ENCODE measurements at regions not wholly inside any gene's neighbourhood (a gene's known extent, or its start where the extent isn't known, plus 50 kb on each side); places are given as distances from the start of the nearest gene placed in this dataset.
"Not testable (repeated sequence)": the region's sequence is repeated elsewhere in the genome, so short reads cannot be mapped to it uniquely, and the experiment has no call there.

DNA sequence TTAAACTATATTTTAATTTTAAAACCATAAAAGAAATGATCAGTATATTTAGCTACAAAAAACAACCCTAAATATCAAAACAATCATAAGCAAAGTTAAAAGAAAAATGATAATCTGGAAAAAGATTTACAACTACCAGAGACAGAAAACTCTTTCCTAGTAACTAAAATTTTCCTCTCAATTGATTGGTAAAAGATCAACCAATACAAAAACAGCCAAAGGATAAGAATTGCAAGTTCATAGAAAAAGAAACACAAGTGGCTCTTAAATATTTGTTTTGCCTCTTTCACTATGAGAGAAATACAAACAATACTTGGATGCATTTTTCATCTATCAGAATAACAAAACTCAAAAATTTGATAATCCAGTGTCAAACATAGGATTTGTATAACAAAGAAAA lies 101.8 kb upstream of the ZC3H15 start:
- TF ChIP-seq, protein P1, sequence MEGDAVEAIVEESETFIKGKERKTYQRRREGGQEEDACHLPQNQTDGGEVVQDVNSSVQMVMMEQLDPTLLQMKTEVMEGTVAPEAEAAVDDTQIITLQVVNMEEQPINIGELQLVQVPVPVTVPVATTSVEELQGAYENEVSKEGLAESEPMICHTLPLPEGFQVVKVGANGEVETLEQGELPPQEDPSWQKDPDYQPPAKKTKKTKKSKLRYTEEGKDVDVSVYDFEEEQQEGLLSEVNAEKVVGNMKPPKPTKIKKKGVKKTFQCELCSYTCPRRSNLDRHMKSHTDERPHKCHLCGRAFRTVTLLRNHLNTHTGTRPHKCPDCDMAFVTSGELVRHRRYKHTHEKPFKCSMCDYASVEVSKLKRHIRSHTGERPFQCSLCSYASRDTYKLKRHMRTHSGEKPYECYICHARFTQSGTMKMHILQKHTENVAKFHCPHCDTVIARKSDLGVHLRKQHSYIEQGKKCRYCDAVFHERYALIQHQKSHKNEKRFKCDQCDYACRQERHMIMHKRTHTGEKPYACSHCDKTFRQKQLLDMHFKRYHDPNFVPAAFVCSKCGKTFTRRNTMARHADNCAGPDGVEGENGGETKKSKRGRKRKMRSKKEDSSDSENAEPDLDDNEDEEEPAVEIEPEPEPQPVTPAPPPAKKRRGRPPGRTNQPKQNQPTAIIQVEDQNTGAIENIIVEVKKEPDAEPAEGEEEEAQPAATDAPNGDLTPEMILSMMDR (IDR thresholded peaks at IDR 0.05; ENCODE audit: borderline replicate concordance): no peak
- Histone ChIP-seq H3K27me3 (ENCODE audit: low read depth) (no peaks in the 10 kb centered on the region), H3K9me3 (replicated peaks) (peaks cover 15% of the 10 kb centered on the region), H3K27ac (replicated peaks) (no peak overlapping the region), H3K4me1 (no peaks in the 10 kb centered on the region), H3K36me3 (peaks cover 6% of the 10 kb centered on the region), H3K4me3 (no peak overlapping the region)
- DNase-seq: no peak
- intact Hi-C loops (cut with micrococcal nuclease): no loop called here

DNA sequence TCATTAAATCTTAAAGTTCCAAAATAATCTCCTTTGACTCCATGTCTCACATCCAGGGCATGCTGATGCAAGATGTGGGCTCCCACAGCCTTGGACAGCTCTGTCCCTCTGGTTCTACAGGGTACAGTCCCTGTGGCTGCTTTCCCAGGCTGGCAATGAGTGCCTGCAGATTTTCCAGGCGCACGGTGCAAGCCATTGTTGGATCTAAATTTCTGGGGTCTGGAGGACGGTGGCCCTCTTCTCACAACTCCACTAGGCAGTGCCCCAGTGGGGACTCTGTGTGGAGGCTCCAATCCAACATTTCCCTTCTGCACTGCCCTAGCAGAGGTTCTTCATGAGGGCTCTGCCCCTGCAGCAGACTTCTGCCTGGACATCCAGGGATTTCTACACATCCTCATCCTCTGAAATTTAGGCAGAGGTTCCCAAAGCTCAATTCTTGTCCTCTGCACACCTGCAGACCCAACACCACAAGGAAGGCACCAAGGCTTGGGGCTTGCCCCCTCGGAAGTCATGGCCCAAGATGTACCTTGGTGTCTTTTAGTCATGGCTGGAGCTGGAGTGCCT lies 100.3 kb upstream of the ZC3H15 start:
- peaks cover 22% of the 10 kb centered on the region for H3K9me3 ChIP-seq (replicated peaks)
- intact Hi-C loops (cut with micrococcal nuclease); DNase-seq; H3K4me1 ChIP-seq; H3K27ac ChIP-seq (replicated peaks); H3K4me3 ChIP-seq; H3K27me3 ChIP-seq (ENCODE audit: low read depth); H3K36me3 ChIP-seq: not testable (repeated sequence)

DNA sequence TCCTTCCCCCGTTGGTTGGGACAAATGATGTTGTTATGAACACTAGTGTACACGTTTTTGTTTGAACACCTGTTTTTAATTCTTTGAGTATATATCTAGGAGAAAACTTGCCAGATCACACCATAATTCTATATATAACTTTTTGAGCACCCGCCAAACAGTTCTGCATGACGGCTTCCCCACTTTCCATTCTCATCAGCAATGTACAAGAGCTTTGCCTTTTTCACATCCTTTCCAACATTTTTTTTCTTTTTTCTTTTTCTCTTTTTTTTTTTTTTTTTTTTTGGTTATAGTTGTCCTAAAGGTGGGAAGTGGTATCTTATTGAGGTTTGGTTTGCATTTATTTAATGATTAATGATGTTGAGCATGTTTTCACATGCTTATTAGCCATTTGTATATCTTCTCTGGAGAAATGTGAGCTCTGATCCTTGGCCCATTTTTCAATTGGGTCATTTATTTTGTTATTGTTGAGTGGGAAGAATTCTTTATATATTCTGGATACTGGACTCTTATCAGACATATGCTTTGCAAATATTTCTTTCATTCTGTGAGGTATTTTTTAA lies 86.9 kb upstream of the ZC3H15 start:
- no peaks in the 10 kb centered on the region for H3K36me3 ChIP-seq
- DNase-seq: no peak
- no peaks in the 10 kb centered on the region for H3K4me1 ChIP-seq
- TF ChIP-seq, protein P1 (IDR thresholded peaks at IDR 0.05; ENCODE audit: borderline replicate concordance): no peak
- no peaks in the 10 kb centered on the region for H3K27me3 ChIP-seq (ENCODE audit: low read depth)
- H3K9me3 ChIP-seq (replicated peaks): peaks cover 7% of the 10 kb centered on the region
- intact Hi-C loops (cut with micrococcal nuclease): no loop called here
- H3K27ac ChIP-seq (replicated peaks): no peak overlapping the region
- no peak overlapping the region for H3K4me3 ChIP-seq

DNA sequence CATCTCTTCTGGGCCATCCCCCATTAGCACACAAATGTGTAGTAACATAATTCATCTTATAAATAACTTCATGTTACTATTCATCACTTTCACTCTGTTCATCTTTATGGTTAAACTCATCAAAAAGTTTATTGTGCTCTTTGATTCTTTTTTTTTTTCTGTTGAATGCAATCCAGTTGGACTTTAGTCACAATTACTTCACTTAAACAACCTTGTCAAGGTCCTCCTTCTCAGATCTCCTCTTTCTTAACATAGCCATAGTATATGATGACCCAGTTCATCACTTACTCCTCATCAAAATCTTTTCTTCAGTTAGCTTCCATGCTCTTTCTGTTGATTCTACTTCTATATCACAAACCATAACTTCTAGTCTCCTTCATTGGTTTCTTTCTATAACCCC lies 80.2 kb upstream of the ZC3H15 start:
- intact Hi-C loops (cut with micrococcal nuclease): no loop called here

DNA sequence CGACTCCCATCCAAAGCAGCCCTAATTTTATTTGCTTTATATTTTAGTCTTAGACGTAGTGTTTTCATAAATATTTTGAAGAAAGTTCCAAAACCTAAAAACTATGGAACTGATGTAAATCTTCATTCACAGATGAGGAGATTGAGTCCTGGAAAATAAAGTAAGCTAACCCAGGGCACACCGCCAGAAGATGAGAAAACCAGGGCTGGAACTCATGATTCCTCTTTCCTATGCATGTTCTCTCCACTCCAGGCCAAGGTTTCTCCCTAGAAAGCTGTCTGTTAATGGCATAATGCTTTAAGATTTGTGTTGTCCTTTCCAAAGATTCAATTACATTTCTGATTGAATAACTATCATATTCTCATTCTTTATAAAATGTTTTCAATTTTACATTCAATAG lies 78.4 kb upstream of the ZC3H15 start:
- no peak overlapping the region for H3K4me3 ChIP-seq
- no peaks in the 10 kb centered on the region for H3K9me3 ChIP-seq (replicated peaks)
- intact Hi-C loops (cut with micrococcal nuclease): no loop called here
- no peaks in the 10 kb centered on the region for H3K36me3 ChIP-seq
- TF ChIP-seq, protein P1 (IDR thresholded peaks at IDR 0.05; ENCODE audit: borderline replicate concordance): no peak
- no peaks in the 10 kb centered on the region for H3K4me1 ChIP-seq
- no peak overlapping the region for H3K27ac ChIP-seq (replicated peaks)
- H3K27me3 ChIP-seq (ENCODE audit: low read depth): no peaks in the 10 kb centered on the region
- DNase-seq: no peak

More for the DNA sequence above, 80.2 kb upstream of the ZC3H15 start:
- Histone ChIP-seq H3K27me3 (ENCODE audit: low read depth) (no peaks in the 10 kb centered on the region), H3K4me3 (no peak overlapping the region), H3K36me3 (no peaks in the 10 kb centered on the region), H3K4me1 (no peaks in the 10 kb centered on the region), H3K27ac (replicated peaks) (no peak overlapping the region), H3K9me3 (replicated peaks) (peaks cover 2% of the 10 kb centered on the region)
- TF ChIP-seq, protein P1 (IDR thresholded peaks at IDR 0.05; ENCODE audit: borderline replicate concordance): no peak
- DNase-seq: no peak

DNA sequence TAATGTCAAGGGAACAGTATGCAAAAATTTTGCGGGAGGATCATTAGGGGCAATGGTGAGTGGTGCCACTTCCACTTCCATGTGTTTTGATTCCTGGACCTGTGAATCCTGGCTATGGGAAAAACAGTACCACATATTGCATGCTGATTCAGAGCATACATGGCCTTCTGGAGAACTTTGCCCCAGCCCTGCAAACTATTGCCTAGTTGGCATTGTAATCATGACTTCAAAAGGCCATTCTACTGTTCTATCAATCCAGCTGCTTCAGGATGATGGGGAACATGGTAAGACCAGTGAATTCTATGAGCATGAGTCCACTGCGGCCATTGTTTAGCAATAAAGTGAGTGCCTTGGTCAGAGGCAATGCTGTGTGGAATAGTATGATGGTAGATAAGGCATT lies 75.3 kb upstream of the ZC3H15 start:
- no peak for DNase-seq
- Histone ChIP-seq H3K27ac (replicated peaks) (no peak overlapping the region), H3K27me3 (ENCODE audit: low read depth) (no peaks in the 10 kb centered on the region), H3K4me1 (no peaks in the 10 kb centered on the region), H3K36me3 (no peaks in the 10 kb centered on the region), H3K4me3 (no peak overlapping the region), H3K9me3 (replicated peaks) (peaks cover 3% of the 10 kb centered on the region)
- intact Hi-C loops (cut with micrococcal nuclease): no loop called here
- TF ChIP-seq, protein P1 (IDR thresholded peaks at IDR 0.05; ENCODE audit: borderline replicate concordance): no peak
